RWPE1 (cell line): ENCODE measurements at regions not wholly inside any gene's neighbourhood (a gene's known extent, or its start where the extent isn't known, plus 50 kb on each side); places are given as distances from the start of the nearest gene placed in this dataset.

ENCODE experiments used
- CTCF ChIA-PET: fragments of 350-600 bp; sonication (Branson Sonifier 250); formaldehyde crosslinking; extraction: SDS; loops from one replicate; lab custom pipeline; 2021; lab: Yijun Ruan, JAX
- POLR2A ChIA-PET: fragments of 400-600 bp; formaldehyde crosslinking; extraction: SDS; loops from one replicate; lab custom pipeline; 2020; ENCODE audit warnings: antibody characterized with exemption; ENCODE audit not compliant: low non-redundant PET; lab: Yijun Ruan, JAX
- DNase-seq: peaks from one replicate; pipeline ENCODE4 v3.0.0; 2012; ENCODE audit warnings: low spot score
- H3K27ac ChIP-seq: fragments of 450-650 bp; 2 replicates; pipeline ENCODE4 v1.5.1; 2017
- TF ChIP-seq, protein P1 (sequence below): fragments of 450-650 bp; conservative IDR thresholded peaks from 2 replicates; pipeline ENCODE4 v1.5.1; 2017; ENCODE audit warnings: low read depth, mild to moderate bottlenecking

DNA sequence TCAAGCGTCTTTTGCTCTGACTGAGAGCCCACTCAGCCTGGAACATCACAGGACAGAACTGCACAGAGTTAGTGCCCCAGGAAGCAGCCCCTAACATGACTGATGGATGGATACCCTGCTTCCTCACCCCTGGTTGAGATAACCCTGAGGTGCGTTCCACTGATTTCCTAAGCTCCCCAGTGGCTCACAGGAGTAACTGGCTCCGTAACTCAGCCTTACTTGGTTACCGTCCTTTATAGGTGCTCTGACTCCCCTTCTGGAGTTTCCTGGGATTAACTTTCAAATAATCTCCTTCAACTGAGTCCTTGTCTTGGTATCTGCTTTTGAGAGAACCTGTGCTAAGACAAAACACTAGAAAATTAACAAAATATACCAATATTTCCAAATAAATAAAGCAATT lies 449.5 kb downstream of the AGTPBP1 start:
- CTCF ChIA-PET = interaction anchor here (0.6 kb wide), 2 partner anchors 60 to 801 kb away, joined by 3 to 4 read pairs; no protein-coding TSS in a partner anchor
- TF ChIP-seq, protein P1, sequence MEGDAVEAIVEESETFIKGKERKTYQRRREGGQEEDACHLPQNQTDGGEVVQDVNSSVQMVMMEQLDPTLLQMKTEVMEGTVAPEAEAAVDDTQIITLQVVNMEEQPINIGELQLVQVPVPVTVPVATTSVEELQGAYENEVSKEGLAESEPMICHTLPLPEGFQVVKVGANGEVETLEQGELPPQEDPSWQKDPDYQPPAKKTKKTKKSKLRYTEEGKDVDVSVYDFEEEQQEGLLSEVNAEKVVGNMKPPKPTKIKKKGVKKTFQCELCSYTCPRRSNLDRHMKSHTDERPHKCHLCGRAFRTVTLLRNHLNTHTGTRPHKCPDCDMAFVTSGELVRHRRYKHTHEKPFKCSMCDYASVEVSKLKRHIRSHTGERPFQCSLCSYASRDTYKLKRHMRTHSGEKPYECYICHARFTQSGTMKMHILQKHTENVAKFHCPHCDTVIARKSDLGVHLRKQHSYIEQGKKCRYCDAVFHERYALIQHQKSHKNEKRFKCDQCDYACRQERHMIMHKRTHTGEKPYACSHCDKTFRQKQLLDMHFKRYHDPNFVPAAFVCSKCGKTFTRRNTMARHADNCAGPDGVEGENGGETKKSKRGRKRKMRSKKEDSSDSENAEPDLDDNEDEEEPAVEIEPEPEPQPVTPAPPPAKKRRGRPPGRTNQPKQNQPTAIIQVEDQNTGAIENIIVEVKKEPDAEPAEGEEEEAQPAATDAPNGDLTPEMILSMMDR = no peak
- POLR2A ChIA-PET = no interaction called here
- DNase-seq = no peak
- H3K27ac ChIP-seq = no peak overlapping the region

DNA sequence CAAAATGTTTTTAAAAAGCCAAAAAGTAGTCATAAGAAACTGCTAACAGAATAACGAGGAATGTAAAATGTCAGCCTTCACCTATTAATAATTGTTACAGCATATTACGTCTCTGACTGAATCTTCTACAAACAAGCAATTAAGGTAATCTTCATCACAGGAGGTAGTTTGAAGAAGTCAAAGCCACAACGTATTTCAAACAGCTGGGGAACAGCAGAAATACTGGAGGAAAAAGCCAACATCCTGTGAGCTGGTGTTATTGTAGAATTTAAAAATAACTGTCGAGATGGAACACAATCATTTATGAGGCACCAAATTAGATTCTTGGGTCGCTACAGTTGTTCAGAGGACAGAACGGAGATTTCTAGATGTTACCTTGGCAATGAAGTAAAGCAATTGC lies 450.5 kb downstream of the AGTPBP1 start:
- H3K27ac ChIP-seq = no peak overlapping the region
- ChIA-PET POLR2A (no interaction called here), CTCF (no interaction called here)
- TF ChIP-seq, protein P1 = no peak
- DNase-seq = no peak

DNA sequence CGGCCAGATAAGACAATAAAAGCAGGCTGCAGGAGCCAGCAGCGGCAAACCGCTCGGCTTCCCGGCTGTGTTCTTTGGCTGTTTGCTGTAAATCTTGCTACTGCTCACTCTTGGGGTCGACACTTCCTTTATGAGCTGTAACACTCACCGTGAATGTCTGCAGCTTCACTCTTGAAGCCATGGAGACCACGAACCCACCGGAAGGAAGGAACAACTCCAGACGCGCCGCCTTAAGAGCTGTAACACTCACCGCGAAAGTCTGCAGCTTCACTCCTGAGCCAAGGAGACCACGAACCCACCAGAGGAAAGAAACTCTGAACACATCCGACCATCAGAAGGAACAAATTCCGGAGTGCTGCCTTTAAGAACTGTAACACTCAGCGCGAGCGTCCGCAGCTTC lies 451.7 kb downstream of the AGTPBP1 start:
- TF ChIP-seq, protein P1 = no peak
- CTCF ChIA-PET = interaction anchor here (0.6 kb wide), 1 partner anchor 1618 kb away, joined by 3 read pairs; no protein-coding TSS in a partner anchor
- POLR2A ChIA-PET = no interaction called here
- H3K27ac ChIP-seq = no peak overlapping the region
- DNase-seq = no peak

DNA sequence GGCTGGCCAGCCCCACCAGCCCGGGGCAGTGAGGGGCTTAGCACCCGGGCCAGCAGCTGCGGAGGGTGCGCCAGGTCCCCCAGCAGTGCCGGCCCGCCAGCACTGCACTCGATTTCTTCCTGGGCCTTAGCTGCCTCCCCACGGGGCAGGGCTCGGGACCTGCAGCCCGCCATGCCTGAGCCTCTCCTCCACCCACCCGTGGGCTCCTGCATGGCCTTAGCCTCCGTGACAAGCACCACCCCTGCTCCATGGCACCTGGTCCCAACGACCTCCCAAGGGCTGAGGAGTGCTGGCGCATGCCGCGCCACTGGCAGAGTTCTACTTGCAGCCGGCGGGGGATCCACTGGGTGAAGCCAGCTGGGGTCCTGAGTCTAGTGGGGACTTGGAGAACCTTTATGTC lies 452.6 kb downstream of the AGTPBP1 start:
- H3K27ac ChIP-seq = no peak overlapping the region
- ChIA-PET CTCF (no interaction called here), POLR2A (no interaction called here)
- TF ChIP-seq, protein P1 = no peak
- no peak for DNase-seq

DNA sequence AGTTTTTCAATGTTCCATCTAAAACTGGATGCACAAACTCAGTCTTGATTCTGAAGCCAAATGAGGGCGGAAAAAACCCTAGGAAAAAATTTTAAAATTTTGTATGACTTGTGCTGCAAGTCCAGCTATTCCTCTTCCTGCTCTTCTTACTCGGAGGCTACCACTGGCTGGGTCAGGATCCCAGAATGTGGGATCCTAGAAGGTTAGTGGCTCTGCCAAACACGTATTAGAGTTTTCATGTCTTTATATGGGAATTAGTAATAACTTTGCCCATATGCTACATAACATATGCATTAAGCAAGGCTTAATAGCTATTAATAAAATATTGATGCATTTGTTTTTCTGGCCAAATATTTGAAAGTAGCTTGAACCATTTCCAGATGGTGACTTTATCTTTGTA lies 458.3 kb downstream of the AGTPBP1 start:
- TF ChIP-seq, protein P1 = no peak
- CTCF ChIA-PET = interaction anchor here (1.1 kb wide), 1 partner anchor 142 kb away, joined by 5 read pairs; no protein-coding TSS in a partner anchor
- no peak for DNase-seq
- H3K27ac ChIP-seq = no peak overlapping the region
- POLR2A ChIA-PET = no interaction called here

DNA sequence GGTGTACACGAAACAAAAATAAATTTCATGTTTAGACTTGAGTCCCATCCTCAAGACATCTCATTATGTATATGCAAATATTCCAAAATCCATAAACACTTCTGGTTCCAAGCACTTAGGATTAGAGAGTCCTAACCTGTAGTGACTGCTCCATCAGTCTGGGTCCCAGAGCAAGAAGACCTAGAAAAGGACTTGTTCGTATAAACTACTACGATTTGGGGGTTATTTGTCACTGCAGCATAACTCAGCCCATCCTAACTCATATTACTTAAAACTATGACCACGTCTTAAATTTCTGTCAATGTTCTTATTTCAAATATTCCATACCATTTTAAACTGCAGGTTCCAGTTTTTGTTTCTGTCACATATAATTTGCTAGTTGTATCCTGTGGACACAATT lies 463.0 kb downstream of the AGTPBP1 start:
- TF ChIP-seq, protein P1 = no peak
- H3K27ac ChIP-seq = no peak overlapping the region
- CTCF ChIA-PET = interaction anchor here (0.7 kb wide), 1 partner anchor 175 kb away, joined by 3 read pairs; no protein-coding TSS in a partner anchor
- POLR2A ChIA-PET = no interaction called here
- no peak for DNase-seq
